Tibial nerve (tissue), 3 donors: ENCODE measurements at regions not wholly inside any gene's neighbourhood (a gene's known extent, or its start where the extent isn't known, plus 50 kb on each side); places are given as distances from the start of the nearest gene placed in this dataset.

Source experiments
- POLR2A ChIP-seq, 2 donors: fragments of 450-650 bp; IDR thresholded peaks; one replicate each; pipeline ENCODE4 v1.6.1; 2017; ENCODE audit warnings: antibody characterized with exemption in 2 of 2, mild to moderate bottlenecking in 2 of 2, moderate library complexity in 2 of 2
- TF ChIP-seq, protein P1 (sequence below), 5 experiments: fragments of 200-600 bp in 3 of 5; fragments of 450-650 bp in 2 of 5; sonication (generic) in 3 of 5; IDR thresholded peaks; one replicate each; pipeline ENCODE4 v1.5.1; 2016 to 2019; ENCODE audit warnings: antibody characterized with exemption in 5 of 5, mild to moderate bottlenecking in 3 of 5, moderate library complexity in 2 of 5

DNA sequence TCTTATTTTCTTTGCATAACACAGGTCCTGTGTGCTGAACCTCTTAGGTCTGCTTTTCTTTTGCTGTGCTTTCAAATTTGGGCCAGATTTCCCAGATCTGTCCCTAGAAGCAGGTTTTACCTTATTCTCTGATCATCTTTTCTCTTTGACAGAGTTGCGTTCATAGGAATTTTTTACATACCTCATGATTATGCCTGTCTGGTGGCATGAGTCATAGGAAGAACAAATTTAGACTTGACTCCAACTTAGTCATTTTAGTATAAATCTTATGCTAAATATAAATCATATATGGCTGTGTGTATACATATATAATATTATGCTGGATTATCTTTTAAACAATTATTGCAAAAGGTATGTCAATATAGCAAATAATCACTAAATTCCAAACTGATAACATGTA is 1038.9 kb downstream of the GRM8 start:
- TF ChIP-seq, protein P1, sequence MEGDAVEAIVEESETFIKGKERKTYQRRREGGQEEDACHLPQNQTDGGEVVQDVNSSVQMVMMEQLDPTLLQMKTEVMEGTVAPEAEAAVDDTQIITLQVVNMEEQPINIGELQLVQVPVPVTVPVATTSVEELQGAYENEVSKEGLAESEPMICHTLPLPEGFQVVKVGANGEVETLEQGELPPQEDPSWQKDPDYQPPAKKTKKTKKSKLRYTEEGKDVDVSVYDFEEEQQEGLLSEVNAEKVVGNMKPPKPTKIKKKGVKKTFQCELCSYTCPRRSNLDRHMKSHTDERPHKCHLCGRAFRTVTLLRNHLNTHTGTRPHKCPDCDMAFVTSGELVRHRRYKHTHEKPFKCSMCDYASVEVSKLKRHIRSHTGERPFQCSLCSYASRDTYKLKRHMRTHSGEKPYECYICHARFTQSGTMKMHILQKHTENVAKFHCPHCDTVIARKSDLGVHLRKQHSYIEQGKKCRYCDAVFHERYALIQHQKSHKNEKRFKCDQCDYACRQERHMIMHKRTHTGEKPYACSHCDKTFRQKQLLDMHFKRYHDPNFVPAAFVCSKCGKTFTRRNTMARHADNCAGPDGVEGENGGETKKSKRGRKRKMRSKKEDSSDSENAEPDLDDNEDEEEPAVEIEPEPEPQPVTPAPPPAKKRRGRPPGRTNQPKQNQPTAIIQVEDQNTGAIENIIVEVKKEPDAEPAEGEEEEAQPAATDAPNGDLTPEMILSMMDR (IDR thresholded peaks at IDR 0.05), result no peak
- TF ChIP-seq POLR2A (IDR thresholded peaks at IDR 0.05), result no peak
